Stimulated activated CD4-positive, alpha-beta T cell treated with anti-CD3 and anti-CD28 coated beads, TNF-alpha, amount 100 ng/mL, for 48 hours (primary cell): ENCODE measurements at regions not wholly inside any gene's neighbourhood (a gene's known extent, or its start where the extent isn't known, plus 50 kb on each side); places are given as distances from the start of the nearest gene placed in this dataset.

Source experiments
- DNase-seq, 3 donors: peaks; one replicate each; pipeline ENCODE4 v3.0.0-alpha.2; 2020; ENCODE audit warnings: low read depth in 3 of 3

DNA sequence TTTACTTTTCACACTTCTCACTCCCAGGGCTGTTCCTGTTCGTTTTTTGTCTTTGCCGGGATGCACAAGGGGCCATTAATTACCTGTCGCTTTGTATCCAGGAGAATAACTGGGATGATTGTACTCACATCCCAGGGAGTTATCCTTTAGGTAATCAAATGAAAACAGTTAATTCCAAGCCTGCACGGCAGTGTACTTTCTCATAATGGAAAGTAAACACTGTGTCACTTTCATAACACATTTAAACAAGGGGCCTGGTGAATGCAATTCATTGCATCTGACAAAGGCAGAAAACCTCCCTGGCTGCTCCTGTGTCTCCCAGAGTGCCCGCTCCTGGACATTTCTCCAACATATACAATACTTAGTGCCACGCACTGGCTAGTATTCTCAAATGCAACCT, 138.7 kb upstream of the CELF2 start:
- DNase-seq, result no peak

DNA sequence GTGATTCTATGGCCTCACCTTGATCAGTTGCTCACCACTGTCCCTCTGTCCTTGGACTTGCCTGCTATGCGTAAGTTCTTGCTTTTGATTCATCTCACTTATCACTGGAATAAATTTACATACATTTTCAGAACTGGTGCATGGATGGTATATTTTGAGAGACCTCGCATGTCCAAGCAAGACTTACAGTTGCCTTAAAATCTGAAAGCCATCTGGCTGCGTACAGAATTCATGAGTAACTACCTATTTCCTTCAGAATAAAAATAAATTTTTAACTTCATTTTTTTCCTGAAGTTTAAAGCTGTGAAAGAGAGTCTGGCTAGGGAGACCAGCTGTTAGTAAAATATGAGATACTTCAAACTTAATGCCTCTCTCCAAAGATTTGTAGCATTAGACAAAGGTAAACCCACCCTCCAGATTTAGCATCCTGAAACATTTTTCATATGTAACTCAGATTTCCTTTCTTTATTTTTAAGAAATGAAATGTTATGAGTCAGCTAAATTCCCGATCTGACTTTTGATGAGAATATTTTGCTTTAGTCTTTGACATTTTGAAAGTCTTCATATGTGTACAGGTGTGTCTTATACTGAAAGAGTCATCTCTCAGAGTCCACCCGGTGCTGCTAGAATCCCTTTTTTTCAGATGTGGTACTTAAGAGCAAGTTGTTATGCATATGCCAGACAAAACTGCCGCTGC, 136.4 kb upstream of the CELF2 start:
- DNase-seq, result no peak

DNA sequence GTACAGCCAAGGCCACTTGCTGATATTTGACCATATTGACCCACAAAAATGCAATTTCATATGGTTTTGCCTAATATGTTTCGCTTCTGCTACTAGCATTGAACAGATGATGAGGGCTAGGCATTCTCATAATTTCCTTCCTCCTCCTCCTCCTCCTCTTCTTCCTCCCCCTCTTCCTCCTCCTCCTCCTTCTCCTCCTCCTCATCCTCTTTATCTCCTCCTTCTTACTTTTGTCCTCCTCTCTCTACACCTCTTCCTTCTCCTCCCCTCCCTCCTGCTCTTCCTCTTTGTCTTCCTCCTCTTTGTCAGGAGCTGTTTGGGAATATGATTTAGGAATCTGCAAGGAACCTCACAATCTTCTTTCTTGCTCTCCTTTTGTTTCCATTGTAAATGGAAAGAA, 133.9 kb upstream of the CELF2 start:
- DNase-seq, result no peak

DNA sequence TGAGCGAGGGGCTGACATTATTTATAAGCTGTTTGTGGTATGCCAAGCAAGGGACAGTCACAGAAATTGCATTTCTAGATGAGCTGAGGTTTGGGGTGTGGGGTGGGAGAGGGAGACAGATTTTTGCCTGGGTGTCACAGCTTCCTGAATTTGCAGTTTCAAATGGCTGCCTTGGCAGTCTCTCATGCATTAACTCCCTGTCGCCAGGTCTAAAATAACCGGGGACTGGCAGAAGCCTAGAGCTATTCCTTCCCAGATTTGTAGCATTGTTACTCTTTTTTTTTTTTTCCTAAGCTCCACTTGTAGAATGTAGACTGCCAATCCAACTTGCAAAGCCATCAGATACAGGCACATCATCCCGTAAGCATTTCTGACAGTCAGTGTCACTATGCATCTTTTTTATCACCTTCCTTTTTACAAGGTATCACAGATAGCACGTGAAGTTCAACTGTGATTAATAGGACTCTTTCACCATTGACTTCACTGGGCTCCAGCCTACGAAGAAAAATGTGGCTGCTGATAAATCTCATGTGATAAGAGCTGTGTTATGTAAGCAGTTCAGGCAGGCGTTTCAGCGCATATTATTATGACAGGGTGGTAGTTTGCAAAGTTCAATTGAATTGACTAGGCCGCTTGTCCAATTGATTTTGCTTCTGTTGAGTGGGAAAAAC, 130.7 kb upstream of the CELF2 start:
- DNase-seq, result no peak

DNA sequence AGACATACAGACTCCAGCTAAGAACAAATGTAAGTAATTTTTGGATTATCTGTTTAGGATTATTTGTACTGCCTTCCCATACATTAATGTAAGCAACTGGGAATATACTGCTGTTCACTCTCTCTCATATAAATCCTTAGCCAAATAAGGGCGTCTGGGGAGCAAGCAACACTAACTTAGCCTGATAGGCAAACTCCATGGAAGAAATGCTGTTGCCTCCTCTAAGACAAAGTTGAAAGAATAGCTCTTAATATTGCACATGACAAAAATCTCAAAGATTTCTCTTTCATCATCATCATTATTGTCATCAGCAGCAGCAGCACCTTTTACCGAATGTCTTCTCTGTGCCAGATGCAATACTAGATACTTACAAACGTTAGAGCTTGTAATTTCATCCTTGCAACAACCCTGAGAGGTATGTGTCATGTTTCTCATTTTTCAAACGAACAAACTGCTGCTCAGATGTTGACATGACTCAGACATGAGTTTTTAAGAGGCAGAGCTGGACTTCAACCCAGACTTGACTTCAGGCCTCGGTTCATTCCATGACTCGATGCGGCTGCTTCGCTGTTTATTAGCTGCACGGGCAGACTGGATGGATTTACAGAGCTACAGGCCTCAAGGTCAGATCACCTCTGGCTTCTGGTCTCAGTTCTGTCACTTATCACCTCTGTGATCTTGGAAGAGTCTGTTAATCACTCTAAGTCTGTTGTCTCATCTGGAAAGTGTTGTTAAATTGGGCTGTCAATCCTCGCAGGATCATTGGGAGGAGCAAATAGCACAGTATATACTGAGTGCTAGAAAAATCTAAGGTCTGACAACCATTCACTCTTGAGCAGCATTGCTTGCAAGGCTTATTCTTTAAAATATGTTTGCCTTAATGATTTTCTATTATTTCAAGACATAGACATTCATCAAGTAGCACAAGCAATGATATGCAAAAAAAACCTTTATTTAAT, 126.3 kb upstream of the CELF2 start:
- DNase-seq, result no peak

DNA sequence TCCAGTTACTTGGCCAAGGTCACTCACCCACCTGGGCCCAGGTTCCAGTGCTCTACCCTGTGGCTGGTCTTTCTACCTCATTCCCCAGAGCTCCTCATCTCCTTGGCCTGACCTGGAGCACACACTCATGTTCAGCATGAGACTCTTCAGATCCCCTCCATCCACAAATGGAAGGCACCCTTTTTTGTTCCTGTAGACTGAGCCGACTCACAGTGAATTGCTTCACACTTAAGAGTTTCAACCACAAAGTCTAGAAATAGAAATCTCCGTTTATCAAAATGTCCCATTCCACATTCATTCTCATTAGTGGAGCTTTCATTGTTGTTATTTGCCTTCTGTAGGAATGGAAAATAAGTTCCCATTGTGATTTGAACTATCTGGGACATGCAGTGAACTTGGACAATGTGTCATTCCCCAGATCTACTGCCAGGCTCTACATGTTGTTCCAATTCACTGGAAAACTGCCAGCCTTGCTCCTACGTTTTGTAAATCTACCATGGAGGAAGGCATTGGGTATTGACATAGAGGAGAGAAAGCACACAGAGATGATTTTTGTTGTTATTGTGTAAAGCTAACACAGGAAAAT, 125.3 kb upstream of the CELF2 start:
- no peak for DNase-seq

DNA sequence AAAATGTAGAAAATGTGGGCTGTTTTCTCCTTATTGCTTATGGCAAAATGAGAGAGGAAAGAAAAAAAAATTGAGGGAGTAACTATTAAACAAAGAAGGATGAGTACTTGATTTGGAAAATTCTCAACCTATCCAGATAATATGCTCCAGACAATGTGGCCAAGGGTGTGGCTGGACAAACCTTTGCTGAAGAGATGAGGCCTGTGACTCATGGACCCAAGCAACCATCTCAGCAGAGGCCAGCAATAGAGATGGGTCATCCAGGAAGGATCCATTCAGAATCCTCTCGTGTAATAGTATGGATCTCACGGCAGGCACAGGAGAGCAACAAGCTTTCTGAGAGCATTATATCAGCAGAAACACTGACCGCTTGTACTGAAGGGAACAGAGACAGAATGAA, 120.3 kb upstream of the CELF2 start:
- no peak for DNase-seq

DNA sequence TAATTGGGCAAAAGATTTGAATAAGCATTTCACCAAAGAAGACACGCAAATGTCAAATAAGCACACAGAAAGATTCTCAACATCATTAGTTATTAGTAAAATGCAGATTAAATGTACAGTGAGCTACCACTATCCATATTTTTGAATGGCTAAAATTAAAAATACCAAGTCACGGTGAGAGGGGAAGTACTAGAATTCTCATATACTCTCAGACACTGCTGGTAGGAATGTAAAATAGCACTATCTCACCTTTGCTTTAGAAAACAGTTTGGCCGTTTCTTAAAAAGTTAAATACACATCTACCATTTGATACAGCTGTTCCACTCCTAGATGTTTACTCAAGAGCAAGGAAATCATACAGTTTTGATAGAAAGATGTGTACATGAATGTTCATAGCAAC, 115.8 kb upstream of the CELF2 start:
- DNase-seq, result no peak

DNA sequence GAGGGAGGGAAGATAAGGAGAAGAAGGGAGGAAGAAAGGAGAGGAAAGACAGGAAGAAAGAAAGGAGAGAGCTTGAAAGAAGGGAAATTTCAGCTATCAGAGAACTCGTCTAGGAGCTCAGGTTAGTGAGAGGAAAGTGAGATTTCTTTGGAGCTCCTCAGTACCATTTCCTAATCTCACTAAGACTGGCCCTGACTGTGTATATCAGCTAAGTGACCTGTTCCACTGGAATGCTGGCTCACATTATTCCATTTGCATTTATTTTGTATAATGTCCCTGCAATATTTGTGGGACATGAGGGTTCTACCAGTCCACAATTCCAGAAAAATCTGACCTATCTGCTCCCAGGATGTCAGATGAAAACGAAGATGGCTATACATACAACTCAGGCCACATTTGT, 114.7 kb upstream of the CELF2 start:
- DNase-seq, result no peak

DNA sequence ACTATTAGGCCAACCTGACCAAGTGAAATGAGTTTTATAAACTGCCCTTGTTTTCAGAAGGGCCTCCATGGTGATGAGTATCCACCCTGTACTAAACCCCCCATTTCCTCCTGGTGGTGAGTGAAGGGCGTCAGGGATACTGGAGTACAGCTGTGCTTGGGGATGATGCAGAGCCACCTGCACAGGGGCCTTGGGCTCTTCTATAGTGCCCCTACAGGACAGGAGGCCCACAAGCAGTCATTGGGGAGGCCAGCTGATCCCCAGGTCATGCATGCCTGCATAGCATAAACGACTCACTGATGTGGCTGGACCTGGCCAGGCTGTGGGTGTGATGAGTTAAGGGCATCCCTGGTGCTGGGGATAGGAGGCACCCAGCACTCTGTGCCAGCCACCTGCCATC, 114.1 kb upstream of the CELF2 start:
- no peak for DNase-seq

DNA sequence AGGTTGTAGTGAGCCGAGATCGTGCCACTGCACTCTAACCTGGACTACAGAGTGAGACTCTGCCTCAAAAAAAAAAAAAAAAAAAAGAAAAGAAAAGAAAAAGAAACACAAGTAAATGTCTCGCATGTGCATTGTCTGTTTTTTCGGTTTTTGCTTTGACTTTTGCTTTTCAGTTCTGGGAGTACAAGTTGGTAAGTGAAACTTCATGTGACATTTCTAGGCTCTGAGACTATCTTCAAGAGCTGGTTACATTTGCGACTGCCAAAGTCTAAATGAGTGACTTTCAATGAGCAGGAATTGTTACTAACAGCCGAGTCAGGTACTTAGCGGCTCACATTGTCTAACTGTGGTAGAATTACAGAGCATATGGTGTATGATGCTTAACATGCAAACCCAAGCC, 107.0 kb upstream of the CELF2 start:
- no peak for DNase-seq

DNA sequence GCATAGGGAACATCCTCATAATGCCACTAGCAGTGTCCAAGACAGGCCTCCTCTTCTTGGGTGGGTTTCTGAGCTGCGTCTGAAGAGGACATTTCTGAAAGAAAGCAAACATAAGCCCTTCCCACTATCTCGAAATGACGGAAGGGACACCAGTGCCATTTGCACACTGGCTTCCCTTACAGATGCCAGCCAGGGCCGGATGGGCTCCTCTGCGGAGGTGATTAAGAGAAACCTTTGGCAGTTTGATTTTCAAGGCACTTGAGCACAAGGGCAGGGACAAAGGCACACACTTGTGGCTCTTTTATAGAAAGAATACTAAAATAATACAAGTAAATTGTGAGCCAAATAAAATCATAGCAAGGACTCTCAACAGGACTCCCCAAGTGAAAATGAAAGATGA, 106.6 kb upstream of the CELF2 start:
- DNase-seq, result no peak

DNA sequence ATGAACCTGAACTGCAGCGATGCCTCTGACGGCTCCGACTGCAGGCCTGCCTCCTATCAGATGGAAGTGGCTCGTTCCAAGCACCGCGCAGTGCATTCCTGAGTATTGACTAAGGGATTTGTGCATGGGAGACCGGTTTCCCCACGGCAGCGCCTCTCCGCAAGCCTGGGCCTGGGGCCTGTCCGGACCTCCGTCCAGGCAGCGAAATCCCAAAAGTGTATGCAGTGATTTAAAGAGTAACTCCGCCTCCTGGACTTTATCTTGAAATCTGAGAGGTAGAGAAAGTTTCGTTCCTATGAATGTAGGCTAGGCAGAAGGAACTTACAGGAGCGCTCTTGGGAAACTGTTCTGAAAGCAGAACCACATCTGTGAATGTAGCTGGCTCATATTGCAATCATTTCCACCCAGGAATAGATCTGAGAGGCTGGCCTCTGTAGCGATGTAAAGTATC, 106.2 kb upstream of the CELF2 start:
- DNase-seq, result no peak

DNA sequence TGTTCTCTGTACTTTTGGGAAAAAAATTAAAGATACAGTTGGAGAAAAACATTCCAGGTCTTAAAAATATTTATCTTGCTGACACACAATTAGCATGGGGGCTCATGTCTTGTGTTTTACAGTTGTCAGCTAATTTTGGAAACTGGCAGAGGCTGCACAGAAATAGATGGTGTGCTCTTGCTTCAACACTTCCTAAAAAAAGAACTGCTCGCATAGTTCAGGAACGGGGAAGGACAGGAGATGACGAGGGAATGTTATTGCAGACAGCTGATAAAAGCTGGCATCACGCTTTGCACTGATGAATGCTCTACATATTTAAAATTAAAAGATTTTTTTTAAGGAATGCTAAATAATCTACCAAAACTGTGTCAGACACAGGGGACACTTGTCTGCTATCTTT, 103.5 kb upstream of the CELF2 start:
- no peak for DNase-seq

DNA sequence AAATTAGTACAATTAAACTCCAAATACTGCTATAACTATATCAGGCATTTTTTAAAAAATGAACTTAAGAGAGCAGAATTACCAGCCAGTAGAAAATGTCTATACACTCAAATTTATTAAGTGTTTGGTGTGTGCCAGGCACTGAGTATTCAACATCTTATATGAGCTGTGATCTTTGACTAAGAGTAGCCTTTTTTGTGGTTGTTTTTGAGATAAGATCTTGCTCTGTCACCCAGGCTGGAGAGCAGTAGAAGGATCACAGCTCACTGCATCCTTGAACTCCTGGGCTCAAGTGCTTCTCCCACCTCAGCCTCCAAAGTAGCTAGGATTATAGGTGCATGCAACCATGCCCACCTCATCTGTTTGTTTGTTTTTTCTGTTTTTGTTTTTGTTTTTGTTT, 102.5 kb upstream of the CELF2 start:
- no peak for DNase-seq

DNA sequence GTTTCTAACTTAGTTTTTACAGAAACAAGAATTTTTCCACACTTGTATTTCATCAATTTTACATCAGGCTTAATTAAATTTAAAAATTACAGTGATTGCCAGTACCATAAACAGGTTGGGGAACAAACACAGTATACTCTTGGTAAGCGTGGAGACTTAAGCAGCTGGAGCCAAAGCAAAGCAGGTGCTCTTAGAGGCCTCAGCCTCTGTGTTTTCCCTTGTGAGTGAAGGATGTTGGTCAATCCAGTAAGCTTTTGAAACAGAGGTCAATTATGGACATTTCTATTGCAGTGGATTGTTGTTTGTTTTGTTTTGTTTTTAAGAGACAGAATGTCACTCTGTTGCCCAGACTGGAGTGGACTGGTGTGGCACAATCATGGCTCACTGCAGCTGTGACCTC, 100.6 kb upstream of the CELF2 start:
- no peak for DNase-seq

DNA sequence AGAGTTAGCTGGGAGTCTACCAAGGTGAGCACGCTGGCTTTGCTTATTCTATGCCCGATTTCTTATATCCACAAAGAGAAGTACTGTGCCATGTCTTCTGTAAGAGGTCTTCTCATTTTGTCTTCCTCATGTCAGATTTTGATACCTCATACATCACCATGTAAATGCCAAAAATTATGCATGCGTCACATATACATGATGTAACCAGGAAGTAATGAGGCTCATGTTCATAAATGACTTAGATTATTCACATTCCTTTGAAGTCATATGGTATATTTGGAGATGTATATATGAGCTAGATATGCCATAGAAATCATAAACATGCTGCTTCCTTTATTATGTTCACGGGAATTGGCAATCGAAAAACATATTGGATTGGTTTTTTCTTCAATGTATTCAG, 97.7 kb upstream of the CELF2 start:
- DNase-seq, result no peak

DNA sequence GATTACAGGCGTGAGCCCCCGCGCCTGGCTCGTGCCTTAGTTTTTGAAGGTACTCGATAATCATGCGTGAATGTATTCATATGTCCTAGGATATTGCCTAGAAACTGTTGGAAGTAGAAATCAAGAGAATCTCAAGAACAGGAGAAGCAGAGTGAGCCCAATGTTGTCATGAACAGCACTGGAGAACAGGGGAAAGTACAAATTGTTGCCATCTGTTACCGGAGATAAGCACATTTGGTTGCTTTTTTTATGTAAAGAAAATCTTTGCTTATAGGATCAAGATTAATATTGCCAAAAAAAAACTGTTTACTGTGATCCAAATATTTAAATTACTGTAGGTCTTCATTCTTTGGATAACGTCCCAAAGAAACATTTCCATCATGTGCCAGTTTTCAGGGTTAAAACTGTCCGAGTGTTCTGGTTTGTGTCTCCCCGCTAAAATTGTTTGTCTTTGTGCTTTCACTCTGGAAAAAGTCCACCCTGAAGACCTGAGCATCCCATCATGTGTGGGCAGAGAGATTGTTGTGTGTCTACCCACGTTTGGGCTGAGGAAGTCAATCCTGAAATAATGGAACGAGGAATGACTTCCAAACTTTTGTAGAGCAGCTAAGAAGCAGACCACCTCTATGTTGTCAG, 95.7 kb upstream of the CELF2 start:
- DNase-seq, result no peak

DNA sequence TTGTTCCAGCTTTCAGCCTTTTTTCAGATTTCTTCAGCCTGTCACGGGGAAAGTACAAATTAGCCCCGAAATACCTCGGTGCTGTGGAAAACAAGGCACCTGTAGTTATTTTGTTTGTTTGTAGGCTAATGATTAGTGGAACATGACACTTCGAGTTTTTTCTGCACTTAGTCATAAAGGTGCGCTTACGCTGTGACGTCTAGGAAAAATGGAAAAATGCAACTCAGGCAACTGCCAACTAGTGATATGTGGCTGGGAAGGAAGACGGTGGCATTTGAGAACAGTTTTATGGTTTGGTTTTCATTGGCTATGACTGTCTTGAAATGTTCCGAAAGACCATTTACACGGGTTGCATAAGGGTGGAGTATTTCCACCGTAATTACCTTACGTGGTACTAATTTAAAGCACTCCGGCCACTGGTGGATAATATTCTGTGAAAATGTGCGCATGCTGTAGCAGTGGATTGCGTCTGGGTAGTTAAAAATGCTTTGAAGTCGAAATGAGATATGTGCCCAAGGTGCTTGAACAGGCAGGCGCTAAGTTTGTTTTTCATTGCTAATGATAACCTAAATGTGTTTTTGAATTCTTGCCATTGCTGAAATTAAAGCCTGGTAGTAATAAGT, 94.5 kb upstream of the CELF2 start:
- no peak for DNase-seq

DNA sequence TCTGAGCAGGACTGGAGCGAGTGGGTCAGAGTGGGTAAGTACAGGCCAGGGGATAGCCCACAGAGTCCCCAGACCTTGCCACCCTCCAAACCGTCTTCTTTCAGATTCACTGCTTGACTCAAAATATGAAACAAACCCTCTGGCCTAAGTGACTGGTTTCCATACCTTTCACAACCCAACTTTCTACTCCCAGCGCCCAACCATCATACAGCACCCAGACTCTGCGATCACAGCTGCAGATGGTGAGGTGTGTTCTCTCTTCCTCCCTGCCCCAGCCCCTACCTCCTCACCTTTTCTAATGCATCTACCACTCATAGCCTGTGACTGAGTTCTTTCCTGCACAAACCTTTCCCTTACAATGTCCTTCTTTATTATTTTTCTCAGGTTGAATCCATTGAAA, 92.0 kb upstream of the CELF2 start:
- no peak for DNase-seq

DNA sequence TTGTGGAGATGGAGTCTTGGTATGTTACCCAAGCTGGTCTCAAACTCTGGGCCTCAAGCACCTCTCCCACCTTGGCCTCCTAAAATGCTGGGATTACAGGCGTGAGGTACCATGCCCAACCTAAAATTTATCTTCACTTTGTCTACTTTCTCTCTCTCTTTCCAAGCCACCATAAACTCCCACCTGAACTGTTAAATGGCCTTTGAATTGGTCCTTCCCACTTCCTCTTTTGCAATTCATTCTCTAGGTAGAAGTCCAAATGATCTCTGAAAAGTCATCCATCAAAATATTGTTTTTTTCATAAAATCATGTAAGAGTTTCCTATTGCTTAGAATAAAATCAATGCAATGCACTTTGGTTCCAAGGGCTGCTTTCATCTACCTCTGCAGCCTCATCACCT, 90.1 kb upstream of the CELF2 start:
- DNase-seq, result no peak
